Fibroblast of lung (primary cell): ENCODE measurements at regions not wholly inside any gene's neighbourhood (a gene's known extent, or its start where the extent isn't known, plus 50 kb on each side); places are given as distances from the start of the nearest gene placed in this dataset.

Experiments used
- DNase-seq, 2 donors: peaks; one replicate each; pipeline versions ENCODE4 v3.0.0 to v3.0.0-alpha.2; 2010; ENCODE audit warnings: low read depth in 2 of 2
- H2AFZ ChIP-seq: 2 replicates; pipeline ENCODE4 v1.5.1; 2012; ENCODE audit warnings: low read length, control low read depth, inconsistent platforms
- H3K27ac ChIP-seq: 2 replicates; pipeline ENCODE4 v1.5.1; 2011; ENCODE audit warnings: low read length, control low read depth; ENCODE audit not compliant: insufficient read depth
- H3K27me3 ChIP-seq: 2 replicates; pipeline ENCODE4 v1.5.1; 2011; ENCODE audit warnings: mild to moderate bottlenecking, low read length; ENCODE audit not compliant: control insufficient read depth, insufficient read depth
- H3K36me3 ChIP-seq: 2 replicates; pipeline ENCODE4 v1.5.1; 2011; ENCODE audit warnings: low read length; ENCODE audit not compliant: control insufficient read depth, insufficient read depth
- H3K4me1 ChIP-seq: 2 replicates; pipeline ENCODE4 v1.5.1; 2011; ENCODE audit warnings: low read length; ENCODE audit not compliant: control insufficient read depth, insufficient read depth; ENCODE audit errors: extremely low read depth
- H3K4me2 ChIP-seq: 2 replicates; pipeline ENCODE4 v1.5.1; 2011; ENCODE audit warnings: low read length, control low read depth; ENCODE audit not compliant: insufficient read depth; ENCODE audit errors: extremely low read depth
- H3K4me3 ChIP-seq, 4 experiments: fragments of 200-600 bp in 1 of 4; sonication (generic) in 1 of 4; replicated peaks in 1 of 4; 2 replicates each; pipeline ENCODE4 v1.5.1; 2011 to 2016; ENCODE audit warnings: low read length in 4 of 4, low read depth in 3 of 4, mild to moderate bottlenecking in 3 of 4, control low read depth in 2 of 4, inconsistent platforms in 1 of 4, mixed read lengths in 1 of 4; ENCODE audit not compliant: insufficient read depth in 1 of 4; ENCODE audit errors: control extremely low read depth in 1 of 4
- H3K79me2 ChIP-seq: 2 replicates; pipeline ENCODE4 v1.5.1; 2012; ENCODE audit warnings: mild to moderate bottlenecking, low read length, inconsistent platforms; ENCODE audit not compliant: control insufficient read depth, insufficient read depth
- H3K9ac ChIP-seq: 2 replicates; pipeline ENCODE4 v1.5.1; 2011; ENCODE audit warnings: mild to moderate bottlenecking, low read length, control low read depth; ENCODE audit not compliant: insufficient read depth
- H3K9me3 ChIP-seq: 2 replicates; pipeline ENCODE4 v1.5.1; 2012; ENCODE audit warnings: low read depth, low read length; ENCODE audit not compliant: control insufficient read depth, insufficient read depth
- H4K20me1 ChIP-seq: 2 replicates; pipeline ENCODE4 v1.5.1; 2011; ENCODE audit warnings: low read length; ENCODE audit not compliant: control insufficient read depth, insufficient read depth; ENCODE audit errors: extremely low read depth
- CTCF ChIP-seq, 2 donors: IDR thresholded peaks in 1 of 2; conservative IDR thresholded peaks in 1 of 2; 1 replicate in 1 of 2; 2 replicates in 1 of 2; pipeline ENCODE4 v1.5.1; 2011 to 2012; ENCODE audit warnings: low read length in 2 of 2, control low read depth in 1 of 2, inconsistent platforms in 1 of 2, low read depth in 1 of 2, mild to moderate bottlenecking in 1 of 2
- EZH2 ChIP-seq: IDR thresholded peaks from 2 replicates; pipeline ENCODE4 v1.5.1; 2012; ENCODE audit warnings: low read length, control low read depth, mild to moderate bottlenecking; ENCODE audit errors: missing control alignments

- no peak for DNase-seq
- Histone ChIP-seq H4K20me1 (no peaks in the 10 kb centered on the region), H3K4me1 (no peaks in the 10 kb centered on the region), H3K36me3 (no peaks in the 10 kb centered on the region), H3K27ac (no peak overlapping the region), H3K9ac (no peak overlapping the region), H3K4me2 (no peak overlapping the region), H3K27me3 (no peaks in the 10 kb centered on the region), H3K4me3 (no peak overlapping the region), H3K79me2 (no peaks in the 10 kb centered on the region), H2AFZ (no peak overlapping the region), H3K9me3 (no peaks in the 10 kb centered on the region)
- TF ChIP-seq EZH2 (no peak), CTCF (conservative IDR thresholded peaks at IDR 0.05 in 1 of 2, IDR thresholded peaks at IDR 0.05 in 1 of 2; ENCODE audit: low read depth in 1 of 2, low read length in 2 of 2) (no peak)
Measured at GRCh38 chr5:63314551-63314950, 647.7 kb downstream of the HTR1A start.

- Histone ChIP-seq H2AFZ (no peak overlapping the region), H3K27me3 (no peaks in the 10 kb centered on the region), H3K36me3 (no peaks in the 10 kb centered on the region), H3K79me2 (no peaks in the 10 kb centered on the region), H3K4me1 (no peaks in the 10 kb centered on the region), H3K9ac (no peak overlapping the region), H3K9me3 (no peaks in the 10 kb centered on the region), H3K4me2 (no peak overlapping the region), H3K27ac (no peak overlapping the region), H3K4me3 (no peak overlapping the region), H4K20me1 (no peaks in the 10 kb centered on the region)
- TF ChIP-seq EZH2 (no peak), CTCF (conservative IDR thresholded peaks at IDR 0.05 in 1 of 2, IDR thresholded peaks at IDR 0.05 in 1 of 2; ENCODE audit: low read depth in 1 of 2, low read length in 2 of 2) (no peak)
- DNase-seq = peak in 1 of 2 donors; percentile 14
Measured at GRCh38 chr5:63310644-63311043, 651.6 kb downstream of the HTR1A start.

- TF ChIP-seq EZH2 = no peak
- TF ChIP-seq CTCF (conservative IDR thresholded peaks at IDR 0.05 in 1 of 2, IDR thresholded peaks at IDR 0.05 in 1 of 2; ENCODE audit: low read depth in 1 of 2, low read length in 2 of 2) = no peak
- H3K27ac ChIP-seq = no peak overlapping the region
- H3K4me2 ChIP-seq = no peak overlapping the region
- DNase-seq = no peak
- H3K36me3 ChIP-seq = no peaks in the 10 kb centered on the region
- no peaks in the 10 kb centered on the region for H4K20me1 ChIP-seq
- H3K4me1 ChIP-seq = no peaks in the 10 kb centered on the region
- no peaks in the 10 kb centered on the region for H3K27me3 ChIP-seq
- H2AFZ ChIP-seq = no peak overlapping the region
- H3K4me3 ChIP-seq = no peak overlapping the region
- no peaks in the 10 kb centered on the region for H3K79me2 ChIP-seq
- no peak overlapping the region for H3K9ac ChIP-seq
- no peaks in the 10 kb centered on the region for H3K9me3 ChIP-seq
Measured at GRCh38 chr5:63306909-63307308, 655.3 kb downstream of the HTR1A start.
